K562 (cell line): ENCODE measurements at regions not wholly inside any gene's neighbourhood (a gene's known extent, or its start where the extent isn't known, plus 50 kb on each side); places are given as distances from the start of the nearest gene placed in this dataset.

Experiments used
- ATAC-seq: fragments of 200-7000 bp; cut with Tn5 transposase; 3 replicates; pipeline ENCODE4 v1.9.1; 2020; ENCODE audit warnings: moderate library complexity
- BruUV-seq: library from RNA; stranded (reverse); fragments of 400-500 nt; replicated peaks from 2 replicates; lab custom pipeline; 2021; lab: Mats Ljungman, UMichigan
- CTCF ChIA-PET: fragments of 300-600 bp; formaldehyde crosslinking; extraction: SDS; loops from one replicate; lab custom pipeline; 2021; ENCODE audit warnings: low intra/inter-chr PET ratio; lab: Yijun Ruan, JAX
- POLR2A ChIA-PET: fragments of 300-600, 350-650 bp; sonication (Branson Sonifier 250); formaldehyde crosslinking; extraction: SDS; loops from one replicate; lab custom pipeline; 2021; ENCODE audit warnings: antibody characterized with exemption, inconsistent platforms; lab: Yijun Ruan, JAX
- DNase-seq, 4 experiments: peaks; one replicate each; pipeline versions ENCODE4 v3.0.0 to v3.0.0-alpha.2; 2011 to 2018; ENCODE audit warnings: low spot score in 3 of 4, mixed read lengths in 3 of 4; ENCODE audit errors: extremely low read depth in 1 of 4
- FAIRE-seq: peaks from 2 replicates; lab custom pipeline; 2011; peaks lifted over from hg19 to GRCh38; lab: Jason Lieb, UNC
- H2AFZ ChIP-seq: 2 replicates; pipeline ENCODE4 v1.6.0; 2011; ENCODE audit warnings: low read depth, low read length, control low read depth, inconsistent platforms
- H3K27ac ChIP-seq: fragments of 200-600 bp; 3 replicates; pipeline ENCODE4 v1.8.0; 2011; ENCODE audit warnings: low read depth, mild to moderate bottlenecking, control low read depth, inconsistent platforms, low read length, moderate library complexity, mixed read lengths; ENCODE audit errors: extremely low read depth
- H3K27me3 ChIP-seq, 2 experiments: fragments of 300-600 bp in 1 of 2; 2 replicates in 1 of 2; 3 replicates in 1 of 2; pipeline versions ENCODE4 v1.6.0 to v1.8.0; 2011; ENCODE audit warnings: inconsistent platforms in 2 of 2, low read length in 2 of 2, mild to moderate bottlenecking in 1 of 2, mixed read lengths in 1 of 2, moderate library complexity in 1 of 2; ENCODE audit not compliant: control insufficient read depth in 2 of 2, insufficient read depth in 2 of 2
- H3K36me3 ChIP-seq: fragments of 300-600 bp; 3 replicates; pipeline ENCODE4 v1.8.0; 2011; ENCODE audit warnings: mild to moderate bottlenecking, low read length, inconsistent platforms; ENCODE audit not compliant: control insufficient read depth, insufficient read depth
- H3K4me1 ChIP-seq, 2 experiments: fragments of 200-600 bp in 1 of 2; replicated peaks in 1 of 2; 2 replicates in 1 of 2; 3 replicates in 1 of 2; pipeline versions ENCODE4 v1.5.1 to v1.8.0; 2011; ENCODE audit warnings: inconsistent platforms in 2 of 2, low read length in 2 of 2, mild to moderate bottlenecking in 1 of 2, mixed read lengths in 1 of 2, moderate library complexity in 1 of 2; ENCODE audit not compliant: control insufficient read depth in 2 of 2, insufficient read depth in 2 of 2
- H3K4me2 ChIP-seq: 2 replicates; pipeline ENCODE4 v1.6.1; 2011; ENCODE audit warnings: low read length, control low read depth, inconsistent platforms, mixed read lengths; ENCODE audit not compliant: insufficient read depth
- H3K4me3 ChIP-seq: fragments of 200-600 bp; sonication (generic), shearing (Covaris generic); 2 replicates; pipeline ENCODE4 v1.5.1; 2016; ENCODE audit warnings: control low read depth, inconsistent platforms
- H3K79me2 ChIP-seq: fragments of 200-600 bp; 3 replicates; pipeline ENCODE4 v1.8.0; 2011; ENCODE audit warnings: low read length, inconsistent platforms; ENCODE audit not compliant: control insufficient read depth, insufficient read depth
- H3K9ac ChIP-seq, 2 experiments: 2 replicates each; pipeline versions ENCODE4 v1.6.0 to v1.6.1; 2011; ENCODE audit warnings: low read depth in 2 of 2, low read length in 2 of 2, control low read depth in 1 of 2, inconsistent platforms in 1 of 2, mild to moderate bottlenecking in 1 of 2, mixed read lengths in 1 of 2; ENCODE audit not compliant: insufficient read depth in 1 of 2
- H3K9me1 ChIP-seq: one replicate; pipeline ENCODE4 v1.6.0; 2011; ENCODE audit warnings: inconsistent platforms, mild to moderate bottlenecking, low read length, moderate library complexity; ENCODE audit not compliant: control insufficient read depth, insufficient read depth
- H3K9me3 ChIP-seq: replicated peaks from 2 replicates; pipeline ENCODE4 v1.5.1; 2011; ENCODE audit warnings: low read depth, low read length, inconsistent platforms; ENCODE audit not compliant: control insufficient read depth, insufficient read depth
- H4K20me1 ChIP-seq: replicated peaks from 2 replicates; pipeline ENCODE4 v1.6.1; 2011; ENCODE audit warnings: low read length, inconsistent platforms, mixed read lengths; ENCODE audit not compliant: control insufficient read depth, insufficient read depth
- ATF7 ChIP-seq: fragments of 450-650 bp; IDR thresholded peaks from 2 replicates; pipeline ENCODE4 v1.7.1; 2014; ENCODE audit warnings: mild to moderate bottlenecking, moderate library complexity
- ELF4 ChIP-seq: fragments of 450-650 bp; formaldehyde crosslinking; IDR thresholded peaks from 2 replicates; pipeline ENCODE4 v1.4.0; 2022; ENCODE audit warnings: missing genetic modification characterization
- MAZ ChIP-seq, 2 experiments: fragments of 450-650 bp in 1 of 2; sonication (generic) in 1 of 2; formaldehyde crosslinking; IDR thresholded peaks in 1 of 2; conservative IDR thresholded peaks in 1 of 2; 2 replicates each; pipeline versions ENCODE4 v1.4.0 to v1.5.0; 2020; ENCODE audit warnings: mild to moderate bottlenecking in 1 of 2, missing genetic modification reagents in 1 of 2
- MNT ChIP-seq, 2 experiments: fragments of 450-650 bp; conservative IDR thresholded peaks; 2 replicates each; pipeline ENCODE4 v1.6.1; 2017; ENCODE audit warnings: mild to moderate bottlenecking in 2 of 2, moderate library complexity in 2 of 2
- NFXL1 ChIP-seq: fragments of 450-650 bp; formaldehyde crosslinking; IDR thresholded peaks from 2 replicates; pipeline ENCODE4 v1.4.0; 2021; ENCODE audit warnings: mild to moderate bottlenecking
- NONO ChIP-seq, 2 experiments: fragments of 200-400 bp in 1 of 2; fragments of 450-650 bp in 1 of 2; formaldehyde crosslinking in 1 of 2; IDR thresholded peaks; 2 replicates each; pipeline ENCODE4 v1.6.1; 2017; ENCODE audit warnings: low read depth in 2 of 2, mild to moderate bottlenecking in 2 of 2, moderate library complexity in 2 of 2, low read length in 1 of 2
- SMC3 ChIP-seq: conservative IDR thresholded peaks from 2 replicates; pipeline ENCODE4 v1.6.1; 2011; ENCODE audit warnings: low read depth, low read length, improper control_type of control experiment; ENCODE audit not compliant: insufficient read depth
- TRIM28 ChIP-seq: fragments of 450-650 bp; IDR thresholded peaks from 2 replicates; pipeline ENCODE4 v1.6.1; 2017
- ZBTB12 ChIP-seq: fragments of 250-450 bp; sonication (Bioruptor Pico); IDR thresholded peaks from 2 replicates; pipeline ENCODE4 v1.4.0; 2020
- ZHX1 ChIP-seq: fragments of 150-350 bp; conservative IDR thresholded peaks from 2 replicates; pipeline ENCODE4 v1.6.1; 2014; ENCODE audit warnings: low read length
- WGBS: fragments of 100-300 bp; shearing (Covaris generic); methylation state at CpG from one replicate; pipeline ENCODE4 v1.1.6; 2016; ENCODE audit warnings: low coverage, mixed read lengths; ENCODE audit not compliant: insufficient coverage; ENCODE audit errors: missing lambda C conversion rate; 5-methylcytosine and 5-hydroxymethylcytosine counted together
- in situ Hi-C: fragments of 300-500 bp; cut with MboI; formaldehyde crosslinking; loops from 4 replicates; pipeline ENCODE4 v1.15.0; 2018; ENCODE audit warnings: inconsistent platforms, mixed read lengths
- intact Hi-C: fragments of 100-400 bp; cut with micrococcal nuclease; formaldehyde crosslinking; loops from 2 replicates; pipeline ENCODE4 v1.14.2; 2022

- TF ChIP-seq NFXL1 (no peak), ATF7 (no peak), ZBTB12 (no peak)
These were observed 335.3 kb downstream of the FGFR2 start (continued) for GRCh38 chr10:121262774-121263430.

GRCh38 chr10:121263431-121263783 is 334.8 kb downstream of the FGFR2 start:
- no peak overlapping the region for H3K27ac ChIP-seq
- H3K9ac ChIP-seq: no peak overlapping the region
- H3K36me3 ChIP-seq: no peaks in the 10 kb centered on the region
- no peak overlapping the region for H3K4me2 ChIP-seq
- H3K9me3 ChIP-seq: no peaks in the 10 kb centered on the region
- no peak for TF ChIP-seq SMC3
- TF ChIP-seq TRIM28: no peak
- TF ChIP-seq MAZ (CRISPR knock-in tag; conservative IDR thresholded peaks at IDR 0.05 in 1 of 2, IDR thresholded peaks at IDR 0.05 in 1 of 2): no peak
- TF ChIP-seq MNT (conservative IDR thresholded peaks at IDR 0.05): no peak
- no peak for TF ChIP-seq ELF4 (CRISPR knock-in tag)
- no peak for TF ChIP-seq NONO (IDR thresholded peaks at IDR 0.05; ENCODE audit: low read depth in 2 of 2, low read length in 1 of 2)
- TF ChIP-seq ZHX1: no peak
- no peak for ATAC-seq
- ChIA-PET POLR2A (no interaction called here), CTCF (no interaction called here)
- no peaks in the 10 kb centered on the region for H3K9me1 ChIP-seq
- H3K4me3 ChIP-seq: no peak overlapping the region
- no peak overlapping the region for H2AFZ ChIP-seq
- no peak for DNase-seq
- H3K4me1 ChIP-seq: no peaks in the 10 kb centered on the region
- no peaks in the 10 kb centered on the region for H3K79me2 ChIP-seq
- no peaks in the 10 kb centered on the region for H4K20me1 ChIP-seq
- no peaks in the 10 kb centered on the region for H3K27me3 ChIP-seq
- WGBS: 0% methylated on average over 6 of the region's 6 CpGs
- in situ Hi-C loops (no loop called here), intact Hi-C loops (no loop called here)
- BruUV-seq: no TSS peak
- FAIRE-seq: no peak
